GM19328 (cell line): ENCODE measurements at regions not wholly inside any gene's neighbourhood (a gene's known extent, or its start where the extent isn't known, plus 50 kb on each side); places are given as distances from the start of the nearest gene placed in this dataset.

Source experiments
- ATAC-seq: cut with Tn5 transposase; IDR thresholded peaks from one replicate; pipeline ENCODE4 v1.9.1; 2021; ENCODE audit warnings: mild to moderate bottlenecking, moderate library complexity; ENCODE audit not compliant: unreplicated experiment

- no peak for ATAC-seq
Measured at GRCh38 chr3:87045473-87045872, 54.5 kb upstream of the VGLL3 start.

DNA sequence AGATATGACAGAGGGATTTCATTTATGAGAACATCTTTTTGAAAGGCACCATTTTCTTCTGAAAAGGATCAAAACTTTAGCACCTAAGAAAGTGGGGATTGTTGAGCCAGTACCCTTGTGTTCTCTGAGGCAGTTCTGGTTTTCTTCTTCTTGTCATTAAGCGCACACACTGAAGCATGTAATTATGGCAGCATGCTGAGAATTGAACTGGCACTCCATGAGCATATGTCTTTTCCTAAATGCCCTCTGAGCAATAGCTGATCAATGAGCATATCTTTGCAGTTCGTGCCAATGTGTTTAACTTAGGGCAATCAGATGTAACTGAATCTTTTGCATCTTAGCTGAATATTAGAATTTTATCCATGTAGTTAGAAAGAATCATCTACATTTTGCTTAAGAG lies 53.9 kb upstream of the VGLL3 start:
- no peak for ATAC-seq

DNA sequence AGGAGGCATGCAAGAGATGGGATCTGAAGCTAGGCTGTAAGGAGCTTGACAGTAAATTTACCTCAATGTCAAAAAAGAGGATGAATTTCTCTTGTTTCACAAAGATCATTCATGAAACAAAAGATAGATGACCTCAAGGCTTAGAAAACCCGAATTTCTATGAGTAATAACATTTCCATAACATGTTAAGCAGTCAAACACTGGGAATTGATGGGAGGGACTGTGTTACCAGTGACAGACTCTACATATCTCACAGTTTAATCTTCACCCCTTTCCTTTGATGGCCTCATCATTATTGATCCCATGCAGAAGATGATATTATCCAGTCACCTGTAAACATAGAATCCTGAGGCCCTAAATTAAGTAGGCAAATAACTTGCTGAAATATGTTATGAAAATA lies 53.5 kb upstream of the VGLL3 start:
- ATAC-seq, result no peak

- no peak for ATAC-seq
Measured at GRCh38 chr3:87041191-87041590, 50.2 kb upstream of the VGLL3 start.
